HCT116 (cell line): ENCODE measurements at regions not wholly inside any gene's neighbourhood (a gene's known extent, or its start where the extent isn't known, plus 50 kb on each side); places are given as distances from the start of the nearest gene placed in this dataset.

Source experiments
- CTCF ChIP-seq, 3 experiments: fragments of 200-600 bp in 1 of 3; sonication (generic) in 1 of 3; IDR thresholded peaks in 2 of 3; conservative IDR thresholded peaks in 1 of 3; 2 replicates each; pipeline ENCODE4 v1.5.1; 2012 to 2017; ENCODE audit warnings: low read depth in 2 of 3, low read length in 2 of 3, antibody characterized with exemption in 1 of 3, borderline replicate concordance in 1 of 3, control low read depth in 1 of 3, mild to moderate bottlenecking in 1 of 3, mixed read lengths in 1 of 3, mixed run types in 1 of 3, moderate library complexity in 1 of 3; ENCODE audit not compliant: insufficient read depth in 1 of 3
- POLR2AphosphoS5 ChIP-seq: IDR thresholded peaks from 2 replicates; pipeline ENCODE4 v1.6.1; 2011; ENCODE audit warnings: mild to moderate bottlenecking, low read depth, low read length, moderate library complexity
- RAD21 ChIP-seq: IDR thresholded peaks from 2 replicates; pipeline ENCODE4 v1.6.1; 2012; ENCODE audit warnings: low read depth, mild to moderate bottlenecking

DNA sequence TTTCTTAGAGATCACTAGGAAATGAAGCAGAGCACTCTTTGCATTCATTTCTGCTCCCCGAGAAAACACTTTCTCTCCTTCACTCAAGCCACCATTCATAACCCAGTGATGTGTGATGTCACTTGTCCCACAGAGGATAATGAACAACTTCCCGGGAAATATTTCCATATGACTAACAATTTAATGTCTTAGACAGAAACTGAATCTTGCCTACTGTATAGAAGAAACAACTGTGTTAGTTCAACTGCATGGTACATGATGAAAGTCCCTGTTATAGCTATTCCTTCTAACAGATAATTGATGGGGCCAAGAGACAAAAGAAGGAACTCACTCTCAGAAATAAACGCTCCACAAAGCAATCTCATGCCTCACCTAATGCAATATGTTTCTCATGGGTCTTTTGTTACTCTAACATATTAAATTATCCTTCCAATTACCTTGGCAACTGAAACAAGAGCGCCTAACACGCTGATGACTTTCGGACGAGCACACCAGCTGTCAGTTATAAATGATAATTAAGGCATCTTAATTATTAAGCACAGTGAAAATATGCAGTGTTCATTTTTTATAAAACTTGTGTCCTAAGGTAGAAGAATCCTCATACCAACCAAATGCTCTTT lies 113.7 kb upstream of the TLR3 start:
- TF ChIP-seq CTCF (IDR thresholded peaks at IDR 0.05 in 2 of 3, conservative IDR thresholded peaks at IDR 0.05 in 1 of 3; ENCODE audit: borderline replicate concordance in 1 of 3, insufficient read depth in 1 of 3, low read depth in 2 of 3, low read length in 2 of 3) (no peak), RAD21 (no peak), POLR2AphosphoS5 (no peak)
